Loucy (cell line): ENCODE measurements at regions not wholly inside any gene's neighbourhood (a gene's known extent, or its start where the extent isn't known, plus 50 kb on each side); places are given as distances from the start of the nearest gene placed in this dataset.

Source experiments
- H2AFZ ChIP-seq: fragments of 200-600 bp; sonication (generic); 2 replicates; pipeline ENCODE4 v1.6.0; 2016; ENCODE audit warnings: antibody characterized with exemption, mild to moderate bottlenecking, low read length, moderate library complexity
- H3F3A ChIP-seq: fragments of 200-600 bp; 2 replicates; pipeline ENCODE4 v1.6.0; 2016; ENCODE audit warnings: antibody characterized with exemption, low read depth, mild to moderate bottlenecking
- H3K27me3 ChIP-seq: fragments of 200-600 bp; sonication (generic); 2 replicates; pipeline ENCODE4 v1.6.1; 2014; ENCODE audit warnings: low read length, mild to moderate bottlenecking; ENCODE audit not compliant: insufficient read depth, poor library complexity, severe bottlenecking
- H3K36me3 ChIP-seq: fragments of 200-600 bp; sonication (generic); 2 replicates; pipeline ENCODE4 v1.6.1; 2016; ENCODE audit warnings: low read length; ENCODE audit not compliant: insufficient read depth
- H3K4me1 ChIP-seq: fragments of 200-600 bp; sonication (generic); 2 replicates; pipeline ENCODE4 v1.5.1; 2014; ENCODE audit warnings: low read length, mild to moderate bottlenecking; ENCODE audit not compliant: insufficient read depth, poor library complexity, severe bottlenecking
- H3K4me2 ChIP-seq: fragments of 200-600 bp; sonication (generic); 2 replicates; pipeline ENCODE4 v1.6.0; 2014; ENCODE audit warnings: antibody characterized with exemption, low read length, low read depth, mild to moderate bottlenecking; ENCODE audit not compliant: poor library complexity, severe bottlenecking
- H3K4me3 ChIP-seq: fragments of 200-600 bp; sonication (generic); 2 replicates; pipeline ENCODE4 v1.5.1; 2014; ENCODE audit warnings: low read length, mild to moderate bottlenecking, mixed read lengths; ENCODE audit not compliant: poor library complexity, severe bottlenecking
- H3K79me2 ChIP-seq: fragments of 200-600 bp; sonication (generic); 2 replicates; pipeline ENCODE4 v1.6.1; 2014; ENCODE audit warnings: low read length; ENCODE audit not compliant: insufficient read depth
- H3K9ac ChIP-seq: fragments of 200-600 bp; sonication (generic); 2 replicates; pipeline ENCODE4 v1.6.0; 2014; ENCODE audit warnings: mild to moderate bottlenecking, low read depth, low read length, moderate library complexity; ENCODE audit not compliant: poor library complexity, severe bottlenecking
- H3K9me2 ChIP-seq: fragments of 200-600 bp; sonication (generic); replicated peaks from 2 replicates; pipeline ENCODE4 v1.6.1; 2016; ENCODE audit warnings: low read depth, low read length, mixed read lengths
- H3K9me3 ChIP-seq: fragments of 200-600 bp; sonication (generic); 2 replicates; pipeline ENCODE4 v1.6.1; 2014; ENCODE audit warnings: mild to moderate bottlenecking, antibody characterized with exemption, low read length, low read depth; ENCODE audit not compliant: insufficient read depth
- H4K20me1 ChIP-seq: fragments of 200-600 bp; sonication (generic); 2 replicates; pipeline ENCODE4 v1.6.0; 2014; ENCODE audit warnings: antibody characterized with exemption, low read length, mild to moderate bottlenecking; ENCODE audit not compliant: insufficient read depth, poor library complexity, severe bottlenecking
- EZH2phosphoT487 ChIP-seq: fragments of 200-600 bp; IDR thresholded peaks from 2 replicates; pipeline ENCODE4 v1.6.1; 2018; ENCODE audit warnings: antibody characterized with exemption, mild to moderate bottlenecking, moderate library complexity, borderline replicate concordance
- TF ChIP-seq, protein P1 (sequence below): fragments of 200-600 bp; sonication (generic); conservative IDR thresholded peaks from 2 replicates; pipeline ENCODE4 v1.5.1; 2014; ENCODE audit warnings: mild to moderate bottlenecking, antibody characterized with exemption, low read length

- no peaks in the 10 kb centered on the region for H3F3A ChIP-seq
- H3K4me2 ChIP-seq = no peak overlapping the region
- H2AFZ ChIP-seq = no peak overlapping the region
- no peaks in the 10 kb centered on the region for H4K20me1 ChIP-seq
- H3K9ac ChIP-seq = no peak overlapping the region
- no peaks in the 10 kb centered on the region for H3K27me3 ChIP-seq
- no peaks in the 10 kb centered on the region for H3K36me3 ChIP-seq
- no peaks in the 10 kb centered on the region for H3K79me2 ChIP-seq
- no peaks in the 10 kb centered on the region for H3K9me2 ChIP-seq
- H3K9me3 ChIP-seq = no peaks in the 10 kb centered on the region
- no peak overlapping the region for H3K4me3 ChIP-seq
- H3K4me1 ChIP-seq = no peaks in the 10 kb centered on the region
- TF ChIP-seq, protein P1, sequence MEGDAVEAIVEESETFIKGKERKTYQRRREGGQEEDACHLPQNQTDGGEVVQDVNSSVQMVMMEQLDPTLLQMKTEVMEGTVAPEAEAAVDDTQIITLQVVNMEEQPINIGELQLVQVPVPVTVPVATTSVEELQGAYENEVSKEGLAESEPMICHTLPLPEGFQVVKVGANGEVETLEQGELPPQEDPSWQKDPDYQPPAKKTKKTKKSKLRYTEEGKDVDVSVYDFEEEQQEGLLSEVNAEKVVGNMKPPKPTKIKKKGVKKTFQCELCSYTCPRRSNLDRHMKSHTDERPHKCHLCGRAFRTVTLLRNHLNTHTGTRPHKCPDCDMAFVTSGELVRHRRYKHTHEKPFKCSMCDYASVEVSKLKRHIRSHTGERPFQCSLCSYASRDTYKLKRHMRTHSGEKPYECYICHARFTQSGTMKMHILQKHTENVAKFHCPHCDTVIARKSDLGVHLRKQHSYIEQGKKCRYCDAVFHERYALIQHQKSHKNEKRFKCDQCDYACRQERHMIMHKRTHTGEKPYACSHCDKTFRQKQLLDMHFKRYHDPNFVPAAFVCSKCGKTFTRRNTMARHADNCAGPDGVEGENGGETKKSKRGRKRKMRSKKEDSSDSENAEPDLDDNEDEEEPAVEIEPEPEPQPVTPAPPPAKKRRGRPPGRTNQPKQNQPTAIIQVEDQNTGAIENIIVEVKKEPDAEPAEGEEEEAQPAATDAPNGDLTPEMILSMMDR = no peak
- TF ChIP-seq EZH2phosphoT487 = no peak
Observed at GRCh38 chr12:5187136-5187535, 143.5 kb downstream of the KCNA5 start.

DNA sequence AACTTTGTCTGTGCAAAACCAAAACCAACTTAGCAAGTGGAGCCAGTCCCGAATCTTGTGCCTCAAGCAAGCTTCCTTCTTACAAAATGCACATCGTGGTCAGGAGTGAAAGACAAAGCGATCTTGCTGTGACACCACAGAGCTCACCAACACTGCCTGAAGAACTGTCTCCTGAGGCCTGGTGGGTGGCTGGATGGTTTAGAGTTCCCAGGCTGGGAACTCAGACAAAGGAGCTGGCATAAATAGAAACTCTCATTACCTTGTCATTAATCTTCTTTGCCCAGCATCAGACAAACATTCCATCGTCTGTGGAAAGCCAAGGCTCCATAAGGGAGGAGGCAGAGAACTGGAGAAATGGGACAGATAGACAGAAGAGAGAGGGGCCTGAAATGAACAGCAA is 144.8 kb downstream of the KCNA5 start:
- TF ChIP-seq EZH2phosphoT487 = no peak
- TF ChIP-seq, protein P1 = no peak
- Histone ChIP-seq H3K4me1 (no peaks in the 10 kb centered on the region), H4K20me1 (no peaks in the 10 kb centered on the region), H3K36me3 (no peaks in the 10 kb centered on the region), H3K27me3 (no peaks in the 10 kb centered on the region), H3F3A (no peaks in the 10 kb centered on the region), H3K9ac (no peak overlapping the region), H2AFZ (no peak overlapping the region), H3K4me2 (no peak overlapping the region), H3K9me3 (no peaks in the 10 kb centered on the region), H3K79me2 (no peaks in the 10 kb centered on the region), H3K9me2 (no peaks in the 10 kb centered on the region), H3K4me3 (no peak overlapping the region)

- TF ChIP-seq, protein P1 = no peak
- no peak for TF ChIP-seq EZH2phosphoT487
- no peak overlapping the region for H3K9ac ChIP-seq
- H3K4me3 ChIP-seq = no peak overlapping the region
- no peak overlapping the region for H2AFZ ChIP-seq
- no peaks in the 10 kb centered on the region for H3F3A ChIP-seq
- no peaks in the 10 kb centered on the region for H3K36me3 ChIP-seq
- H4K20me1 ChIP-seq = no peaks in the 10 kb centered on the region
- H3K9me2 ChIP-seq = no peaks in the 10 kb centered on the region
- no peaks in the 10 kb centered on the region for H3K79me2 ChIP-seq
- no peaks in the 10 kb centered on the region for H3K9me3 ChIP-seq
- H3K4me2 ChIP-seq = no peak overlapping the region
- no peaks in the 10 kb centered on the region for H3K27me3 ChIP-seq
- H3K4me1 ChIP-seq = no peaks in the 10 kb centered on the region
Observed at GRCh38 chr12:5189173-5189572, 145.5 kb downstream of the KCNA5 start.
